ENCODE measurements at regions not wholly inside any gene's neighbourhood (a gene's known extent, or its start where the extent isn't known, plus 50 kb on each side); places are given as distances from the start of the nearest gene placed in this dataset.

GRCh38 chr12:85641796-85642195 is 194.4 kb downstream of the RASSF9 start:
- DNase-seq (ENCODE audit: low read depth in 6 of 9, low spot score in 9 of 9) = no peak
- H3K9me3 ChIP-seq (ENCODE audit: control insufficient read depth in 2 of 2, insufficient read depth in 1 of 2, low read length in 1 of 2) = no peaks in the 10 kb centered on the region
- H3K4me1 ChIP-seq (ENCODE audit: control insufficient read depth in 2 of 2, insufficient read depth in 2 of 2, low read length in 2 of 2) = no peaks in the 10 kb centered on the region
- H3K27me3 ChIP-seq (ENCODE audit: control insufficient read depth in 2 of 2, insufficient read depth in 1 of 2, low read length in 1 of 2) = no peaks in the 10 kb centered on the region
- no peak overlapping the region for H3K27ac ChIP-seq (ENCODE audit: low read depth in 1 of 2, low read length in 1 of 2)
- 93% methylated on average over 2 of the region's 2 CpGs for WGBS
- H3K36me3 ChIP-seq (ENCODE audit: control insufficient read depth in 2 of 2, insufficient read depth in 2 of 2, low read length in 1 of 2) = no peaks in the 10 kb centered on the region
- no peak overlapping the region for H3K4me3 ChIP-seq (ENCODE audit: low read length in 2 of 2)

GRCh38 chr12:85642288-85642687 is 193.9 kb downstream of the RASSF9 start:
- Histone ChIP-seq H3K4me3 (ENCODE audit: low read length in 2 of 2) (no peak overlapping the region), H3K27ac (ENCODE audit: low read depth in 1 of 2, low read length in 1 of 2) (no peak overlapping the region), H3K4me1 (ENCODE audit: control insufficient read depth in 2 of 2, insufficient read depth in 2 of 2, low read length in 2 of 2) (no peaks in the 10 kb centered on the region), H3K36me3 (ENCODE audit: control insufficient read depth in 2 of 2, insufficient read depth in 2 of 2, low read length in 1 of 2) (no peaks in the 10 kb centered on the region), H3K9me3 (ENCODE audit: control insufficient read depth in 2 of 2, insufficient read depth in 1 of 2, low read length in 1 of 2) (no peaks in the 10 kb centered on the region), H3K27me3 (ENCODE audit: control insufficient read depth in 2 of 2, insufficient read depth in 1 of 2, low read length in 1 of 2) (no peaks in the 10 kb centered on the region)
- WGBS = 94% methylated on average over 2 of the region's 2 CpGs
- no peak for DNase-seq (ENCODE audit: low read depth in 6 of 9, low spot score in 9 of 9)

- WGBS = 86% methylated on average over 5 of the region's 5 CpGs
- DNase-seq (ENCODE audit: low read depth in 6 of 9, low spot score in 9 of 9) = no peak
- Histone ChIP-seq H3K27ac (ENCODE audit: low read depth in 1 of 2, low read length in 1 of 2) (no peak overlapping the region), H3K9me3 (ENCODE audit: control insufficient read depth in 2 of 2, insufficient read depth in 1 of 2, low read length in 1 of 2) (no peaks in the 10 kb centered on the region), H3K4me3 (ENCODE audit: low read length in 2 of 2) (no peak overlapping the region), H3K36me3 (ENCODE audit: control insufficient read depth in 2 of 2, insufficient read depth in 2 of 2, low read length in 1 of 2) (no peaks in the 10 kb centered on the region), H3K27me3 (ENCODE audit: control insufficient read depth in 2 of 2, insufficient read depth in 1 of 2, low read length in 1 of 2) (no peaks in the 10 kb centered on the region), H3K4me1 (ENCODE audit: control insufficient read depth in 2 of 2, insufficient read depth in 2 of 2, low read length in 2 of 2) (no peaks in the 10 kb centered on the region)
Observed at GRCh38 chr12:85642808-85643207, 193.4 kb downstream of the RASSF9 start.

- H3K4me1 ChIP-seq (ENCODE audit: control insufficient read depth in 2 of 2, insufficient read depth in 2 of 2, low read length in 2 of 2) = no peaks in the 10 kb centered on the region
- H3K27me3 ChIP-seq (ENCODE audit: control insufficient read depth in 2 of 2, insufficient read depth in 1 of 2, low read length in 1 of 2) = no peaks in the 10 kb centered on the region
- H3K36me3 ChIP-seq (ENCODE audit: control insufficient read depth in 2 of 2, insufficient read depth in 2 of 2, low read length in 1 of 2) = no peaks in the 10 kb centered on the region
- no peaks in the 10 kb centered on the region for H3K9me3 ChIP-seq (ENCODE audit: control insufficient read depth in 2 of 2, insufficient read depth in 1 of 2, low read length in 1 of 2)
- H3K4me3 ChIP-seq (ENCODE audit: low read length in 2 of 2) = no peak overlapping the region
- no peak for DNase-seq (ENCODE audit: low read depth in 6 of 9, low spot score in 9 of 9)
- 80% methylated on average over 3 of the region's 3 CpGs for WGBS
- no peak overlapping the region for H3K27ac ChIP-seq (ENCODE audit: low read depth in 1 of 2, low read length in 1 of 2)
Observed at GRCh38 chr12:85644508-85644907, 191.7 kb downstream of the RASSF9 start.

GRCh38 chr12:85653731-85654455 is 182.3 kb downstream of the RASSF9 start:
- Histone ChIP-seq H3K9me3 (ENCODE audit: control insufficient read depth in 2 of 2, insufficient read depth in 1 of 2, low read length in 1 of 2) (peaks cover 0 to 12% of the 10 kb centered on the region in 2 donors), H3K36me3 (ENCODE audit: control insufficient read depth in 2 of 2, insufficient read depth in 2 of 2, low read length in 1 of 2) (no peaks in the 10 kb centered on the region), H3K27ac (ENCODE audit: low read depth in 1 of 2, low read length in 1 of 2) (no peak overlapping the region), H3K4me1 (ENCODE audit: control insufficient read depth in 2 of 2, insufficient read depth in 2 of 2, low read length in 2 of 2) (no peaks in the 10 kb centered on the region), H3K4me3 (ENCODE audit: low read length in 2 of 2) (no peak overlapping the region), H3K27me3 (ENCODE audit: control insufficient read depth in 2 of 2, insufficient read depth in 1 of 2, low read length in 1 of 2) (no peaks in the 10 kb centered on the region)
- DNase-seq (ENCODE audit: low read depth in 6 of 9, low spot score in 9 of 9) = no peak

GRCh38 chr12:85654456-85654840 is 181.8 kb downstream of the RASSF9 start:
- H3K4me3 ChIP-seq (ENCODE audit: low read length in 2 of 2) = no peak overlapping the region
- 92% methylated on average over 3 of the region's 3 CpGs for WGBS
- no peaks in the 10 kb centered on the region for H3K27me3 ChIP-seq (ENCODE audit: control insufficient read depth in 2 of 2, insufficient read depth in 1 of 2, low read length in 1 of 2)
- H3K9me3 ChIP-seq (ENCODE audit: control insufficient read depth in 2 of 2, insufficient read depth in 1 of 2, low read length in 1 of 2) = peaks cover 0 to 12% of the 10 kb centered on the region in 2 donors
- no peaks in the 10 kb centered on the region for H3K36me3 ChIP-seq (ENCODE audit: control insufficient read depth in 2 of 2, insufficient read depth in 2 of 2, low read length in 1 of 2)
- H3K4me1 ChIP-seq (ENCODE audit: control insufficient read depth in 2 of 2, insufficient read depth in 2 of 2, low read length in 2 of 2) = no peaks in the 10 kb centered on the region
- DNase-seq (ENCODE audit: low read depth in 6 of 9, low spot score in 9 of 9) = no peak
- H3K27ac ChIP-seq (ENCODE audit: low read depth in 1 of 2, low read length in 1 of 2) = no peak overlapping the region

- no peak for DNase-seq (ENCODE audit: low read depth in 6 of 9, low spot score in 9 of 9)
- 95% methylated on average over 2 of the region's 2 CpGs for WGBS
- no peaks in the 10 kb centered on the region for H3K4me1 ChIP-seq (ENCODE audit: control insufficient read depth in 2 of 2, insufficient read depth in 2 of 2, low read length in 2 of 2)
- H3K27ac ChIP-seq (ENCODE audit: low read depth in 1 of 2, low read length in 1 of 2) = no peak overlapping the region
- H3K36me3 ChIP-seq (ENCODE audit: control insufficient read depth in 2 of 2, insufficient read depth in 2 of 2, low read length in 1 of 2) = no peaks in the 10 kb centered on the region
- H3K4me3 ChIP-seq (ENCODE audit: low read length in 2 of 2) = no peak overlapping the region
- H3K27me3 ChIP-seq (ENCODE audit: control insufficient read depth in 2 of 2, insufficient read depth in 1 of 2, low read length in 1 of 2) = no peaks in the 10 kb centered on the region
- H3K9me3 ChIP-seq (ENCODE audit: control insufficient read depth in 2 of 2, insufficient read depth in 1 of 2, low read length in 1 of 2) = peaks cover 0 to 12% of the 10 kb centered on the region in 2 donors
Observed at GRCh38 chr12:85656561-85656960, 179.6 kb downstream of the RASSF9 start.

GRCh38 chr12:85657251-85657650 is 179.0 kb downstream of the RASSF9 start:
- no peak for DNase-seq (ENCODE audit: low read depth in 6 of 9, low spot score in 9 of 9)
- Histone ChIP-seq H3K27ac (ENCODE audit: low read depth in 1 of 2, low read length in 1 of 2) (no peak overlapping the region), H3K4me3 (ENCODE audit: low read length in 2 of 2) (no peak overlapping the region), H3K36me3 (ENCODE audit: control insufficient read depth in 2 of 2, insufficient read depth in 2 of 2, low read length in 1 of 2) (no peaks in the 10 kb centered on the region), H3K9me3 (ENCODE audit: control insufficient read depth in 2 of 2, insufficient read depth in 1 of 2, low read length in 1 of 2) (peaks cover 0 to 12% of the 10 kb centered on the region in 2 donors), H3K27me3 (ENCODE audit: control insufficient read depth in 2 of 2, insufficient read depth in 1 of 2, low read length in 1 of 2) (no peaks in the 10 kb centered on the region), H3K4me1 (ENCODE audit: control insufficient read depth in 2 of 2, insufficient read depth in 2 of 2, low read length in 2 of 2) (no peaks in the 10 kb centered on the region)
- 97% methylated on average over 2 of the region's 2 CpGs for WGBS

- no peaks in the 10 kb centered on the region for H3K36me3 ChIP-seq (ENCODE audit: control insufficient read depth in 2 of 2, insufficient read depth in 2 of 2, low read length in 1 of 2)
- H3K4me3 ChIP-seq (ENCODE audit: low read length in 2 of 2) = no peak overlapping the region
- DNase-seq (ENCODE audit: low read depth in 6 of 9, low spot score in 9 of 9) = no peak
- 97% methylated on average over 2 of the region's 2 CpGs for WGBS
- no peaks in the 10 kb centered on the region for H3K4me1 ChIP-seq (ENCODE audit: control insufficient read depth in 2 of 2, insufficient read depth in 2 of 2, low read length in 2 of 2)
- no peak overlapping the region for H3K27ac ChIP-seq (ENCODE audit: low read depth in 1 of 2, low read length in 1 of 2)
- no peaks in the 10 kb centered on the region for H3K27me3 ChIP-seq (ENCODE audit: control insufficient read depth in 2 of 2, insufficient read depth in 1 of 2, low read length in 1 of 2)
- peaks cover 0 to 12% of the 10 kb centered on the region in 2 donors for H3K9me3 ChIP-seq (ENCODE audit: control insufficient read depth in 2 of 2, insufficient read depth in 1 of 2, low read length in 1 of 2)
Observed at GRCh38 chr12:85657836-85658630, 178.2 kb downstream of the RASSF9 start.

Data from thymus (tissue), 11 donors.